ENCODE measurements at regions not wholly inside any gene's neighbourhood (a gene's known extent, or its start where the extent isn't known, plus 50 kb on each side); places are given as distances from the start of the nearest gene placed in this dataset.

- TF ChIP-seq REST (IDR thresholded peaks at IDR 0.05; ENCODE audit: borderline replicate concordance) (no peak), CTCF (IDR thresholded peaks at IDR 0.05; ENCODE audit: poor library complexity, severe bottlenecking) (no peak), EZH2 (IDR thresholded peaks at IDR 0.05; ENCODE audit: borderline replicate concordance, insufficient read depth, low read length, poor library complexity, severe bottlenecking) (no peak), TAF1 (IDR thresholded peaks at IDR 0.05; ENCODE audit: low read depth) (no peak), POLR2AphosphoS5 (IDR thresholded peaks at IDR 0.05) (no peak), RAD21 (conservative IDR thresholded peaks at IDR 0.05) (no peak), SMC3 (conservative IDR thresholded peaks at IDR 0.05; ENCODE audit: poor library complexity) (no peak), MXI1 (conservative IDR thresholded peaks at IDR 0.05; ENCODE audit: poor library complexity, severe bottlenecking) (no peak), EP300 (conservative IDR thresholded peaks at IDR 0.05; ENCODE audit: poor library complexity, severe bottlenecking) (no peak)
Measured at GRCh38 chr1:189751311-189751710, 726.4 kb downstream of the BRINP3 start.
